ENCODE measurements at regions not wholly inside any gene's neighbourhood (a gene's known extent, or its start where the extent isn't known, plus 50 kb on each side); places are given as distances from the start of the nearest gene placed in this dataset.
"Not testable (repeated sequence)": the region's sequence is repeated elsewhere in the genome, so short reads cannot be mapped to it uniquely, and the experiment has no call there.

GRCh38 chr16:52655156-52655555, 108.2 kb upstream of the TOX3 start:
- not testable (repeated sequence) for TF ChIP-seq ATF2 (tag by site-specific recombination; IDR thresholded peaks at IDR 0.05; ENCODE audit: low read depth); CTCF (tag by site-specific recombination; IDR thresholded peaks at IDR 0.05); ZNF843 (tag by site-specific recombination; IDR thresholded peaks at IDR 0.05); BCL11A (tag by site-specific recombination; IDR thresholded peaks at IDR 0.05; ENCODE audit: low read depth); ZNF548 (tag by site-specific recombination; IDR thresholded peaks at IDR 0.05); TCF7L2 (IDR thresholded peaks at IDR 0.05; ENCODE audit: borderline replicate concordance, low read depth, low read length); ELK4 (IDR thresholded peaks at IDR 0.05; ENCODE audit: borderline replicate concordance, low read depth, low read length); ZBTB48 (tag by site-specific recombination; IDR thresholded peaks at IDR 0.05); ZNF558 (tag by site-specific recombination; IDR thresholded peaks at IDR 0.05); ZBTB6 (tag by site-specific recombination; IDR thresholded peaks at IDR 0.05); ZSCAN4 (tag by site-specific recombination; IDR thresholded peaks at IDR 0.05)

Measured in HEK293 (cell line).